ENCODE measurements at regions not wholly inside any gene's neighbourhood (a gene's known extent, or its start where the extent isn't known, plus 50 kb on each side); places are given as distances from the start of the nearest gene placed in this dataset.

DNA sequence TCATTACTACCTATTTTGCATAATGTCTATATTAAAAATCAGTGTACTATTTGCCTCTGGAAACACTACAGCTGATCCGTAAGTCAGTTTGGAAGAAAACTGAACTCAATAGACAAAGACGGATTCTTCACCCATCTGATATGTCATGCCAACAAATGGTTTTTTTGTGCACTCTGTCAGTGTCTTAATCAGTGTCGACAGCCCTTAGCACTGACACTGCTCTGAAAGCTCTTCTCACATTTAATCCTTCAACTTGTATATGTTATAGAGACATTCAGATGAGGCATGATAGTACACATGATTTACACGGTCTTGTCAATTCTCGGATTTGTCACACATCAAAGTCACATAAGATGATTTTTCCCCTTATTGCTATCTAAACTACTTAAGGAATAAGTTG is 347.5 kb upstream of the GALNT5 start:
- no peak overlapping the region for H3K9ac ChIP-seq (ENCODE audit: low read length)
- no peaks in the 10 kb centered on the region for H3K36me3 ChIP-seq (ENCODE audit: low read length)
- H3K27me3 ChIP-seq (ENCODE audit: low read length): no peaks in the 10 kb centered on the region
- H3K4me3 ChIP-seq (ENCODE audit: insufficient read depth, low read length, poor library complexity, severe bottlenecking): no peak overlapping the region
- H3K4me2 ChIP-seq (ENCODE audit: low read depth, low read length, poor library complexity, severe bottlenecking): no peak overlapping the region
- H3K79me2 ChIP-seq (ENCODE audit: insufficient read depth, low read length): no peaks in the 10 kb centered on the region
- no peak overlapping the region for H2AFZ ChIP-seq (ENCODE audit: low read depth, low read length, severe bottlenecking)
- H3K9me3 ChIP-seq (ENCODE audit: insufficient read depth, low read length): no peaks in the 10 kb centered on the region
- no peaks in the 10 kb centered on the region for H3K9me2 ChIP-seq (replicated peaks; ENCODE audit: insufficient read depth, low read length)
- TF ChIP-seq EZH2phosphoT487 (conservative IDR thresholded peaks at IDR 0.05; ENCODE audit: low read length): no peak
- no peak overlapping the region for H3K27ac ChIP-seq (ENCODE audit: low read depth, low read length)
- H4K20me1 ChIP-seq (ENCODE audit: low read depth, low read length): no peaks in the 10 kb centered on the region
- H3F3A ChIP-seq (ENCODE audit: insufficient read depth): no peaks in the 10 kb centered on the region

DNA sequence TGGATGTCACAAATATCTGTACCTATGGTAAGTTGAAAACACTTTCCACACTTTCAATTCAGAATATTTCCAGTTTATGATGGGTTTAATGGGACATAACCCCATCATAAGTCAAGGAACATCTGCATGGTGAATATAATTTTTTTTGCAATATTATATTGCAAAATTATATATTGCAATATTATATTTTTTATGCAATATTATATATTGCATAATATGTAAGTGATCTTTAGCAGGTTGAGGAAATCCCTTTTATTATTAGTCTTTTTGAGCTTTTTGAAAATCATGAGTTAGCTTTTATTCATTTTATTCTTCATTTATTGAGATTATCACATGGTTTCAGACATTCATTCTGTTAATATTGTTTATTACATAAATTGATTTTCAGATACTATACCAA is 342.2 kb upstream of the GALNT5 start:
- Histone ChIP-seq H3K9me2 (replicated peaks; ENCODE audit: insufficient read depth, low read length) (no peaks in the 10 kb centered on the region), H3K4me3 (ENCODE audit: insufficient read depth, low read length, poor library complexity, severe bottlenecking) (no peak overlapping the region), H3K79me2 (ENCODE audit: insufficient read depth, low read length) (no peaks in the 10 kb centered on the region), H3K9me3 (ENCODE audit: insufficient read depth, low read length) (no peaks in the 10 kb centered on the region), H3K4me2 (ENCODE audit: low read depth, low read length, poor library complexity, severe bottlenecking) (no peak overlapping the region), H3K9ac (ENCODE audit: low read length) (no peak overlapping the region), H3K36me3 (ENCODE audit: low read length) (no peaks in the 10 kb centered on the region), H3F3A (ENCODE audit: insufficient read depth) (no peaks in the 10 kb centered on the region), H3K27ac (ENCODE audit: low read depth, low read length) (no peak overlapping the region), H3K27me3 (ENCODE audit: low read length) (no peaks in the 10 kb centered on the region), H4K20me1 (ENCODE audit: low read depth, low read length) (no peaks in the 10 kb centered on the region), H2AFZ (ENCODE audit: low read depth, low read length, severe bottlenecking) (no peak overlapping the region)
- TF ChIP-seq CTCF (IDR thresholded peaks at IDR 0.05; ENCODE audit: insufficient read depth, low read length, poor library complexity, severe bottlenecking) (no peak), EZH2phosphoT487 (conservative IDR thresholded peaks at IDR 0.05; ENCODE audit: low read length) (no peak)

GRCh38 chr2:156918410-156918809 is 339.1 kb upstream of the GALNT5 start:
- H3K4me3 ChIP-seq (ENCODE audit: insufficient read depth, low read length, poor library complexity, severe bottlenecking): no peak overlapping the region
- H4K20me1 ChIP-seq (ENCODE audit: low read depth, low read length): no peaks in the 10 kb centered on the region
- no peak overlapping the region for H3K27ac ChIP-seq (ENCODE audit: low read depth, low read length)
- no peak overlapping the region for H3K9ac ChIP-seq (ENCODE audit: low read length)
- TF ChIP-seq EZH2phosphoT487 (conservative IDR thresholded peaks at IDR 0.05; ENCODE audit: low read length) (no peak), CTCF (IDR thresholded peaks at IDR 0.05; ENCODE audit: insufficient read depth, low read length, poor library complexity, severe bottlenecking) (no peak)
- no peaks in the 10 kb centered on the region for H3K79me2 ChIP-seq (ENCODE audit: insufficient read depth, low read length)
- no peak overlapping the region for H3K4me2 ChIP-seq (ENCODE audit: low read depth, low read length, poor library complexity, severe bottlenecking)
- no peaks in the 10 kb centered on the region for H3K36me3 ChIP-seq (ENCODE audit: low read length)
- H3K9me2 ChIP-seq (replicated peaks; ENCODE audit: insufficient read depth, low read length): no peaks in the 10 kb centered on the region
- no peaks in the 10 kb centered on the region for H3K27me3 ChIP-seq (ENCODE audit: low read length)
- H2AFZ ChIP-seq (ENCODE audit: low read depth, low read length, severe bottlenecking): no peak overlapping the region
- no peaks in the 10 kb centered on the region for H3F3A ChIP-seq (ENCODE audit: insufficient read depth)
- H3K9me3 ChIP-seq (ENCODE audit: insufficient read depth, low read length): no peaks in the 10 kb centered on the region

DNA sequence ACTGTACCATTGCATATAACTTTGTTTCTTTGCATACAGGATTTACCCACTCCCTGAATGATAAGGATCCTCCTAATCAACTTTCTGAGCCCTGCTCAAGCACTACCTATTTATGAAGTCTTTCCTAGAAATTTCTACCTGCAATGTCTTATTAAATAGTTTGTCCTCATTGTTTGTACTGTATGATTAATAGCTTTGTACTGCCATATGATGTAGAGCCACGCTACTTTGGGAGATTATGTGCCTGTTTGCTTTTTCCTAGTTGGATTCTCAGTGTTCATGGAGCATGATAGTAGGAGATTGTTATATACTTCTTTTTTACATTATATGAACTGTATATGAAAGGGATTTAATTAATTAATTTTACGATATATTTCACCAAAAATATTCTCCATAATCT is 327.1 kb upstream of the GALNT5 start:
- no peaks in the 10 kb centered on the region for H3K9me2 ChIP-seq (replicated peaks; ENCODE audit: insufficient read depth, low read length)
- H3K36me3 ChIP-seq (ENCODE audit: low read length): no peaks in the 10 kb centered on the region
- H3F3A ChIP-seq (ENCODE audit: insufficient read depth): no peaks in the 10 kb centered on the region
- TF ChIP-seq EZH2phosphoT487 (conservative IDR thresholded peaks at IDR 0.05; ENCODE audit: low read length) (no peak), CTCF (IDR thresholded peaks at IDR 0.05; ENCODE audit: insufficient read depth, low read length, poor library complexity, severe bottlenecking) (no peak)
- H3K9me3 ChIP-seq (ENCODE audit: insufficient read depth, low read length): no peaks in the 10 kb centered on the region
- no peak overlapping the region for H3K27ac ChIP-seq (ENCODE audit: low read depth, low read length)
- H3K79me2 ChIP-seq (ENCODE audit: insufficient read depth, low read length): no peaks in the 10 kb centered on the region
- H2AFZ ChIP-seq (ENCODE audit: low read depth, low read length, severe bottlenecking): no peak overlapping the region
- H3K9ac ChIP-seq (ENCODE audit: low read length): no peak overlapping the region
- no peak overlapping the region for H3K4me2 ChIP-seq (ENCODE audit: low read depth, low read length, poor library complexity, severe bottlenecking)
- H3K27me3 ChIP-seq (ENCODE audit: low read length): no peaks in the 10 kb centered on the region
- no peak overlapping the region for H3K4me3 ChIP-seq (ENCODE audit: insufficient read depth, low read length, poor library complexity, severe bottlenecking)
- no peaks in the 10 kb centered on the region for H4K20me1 ChIP-seq (ENCODE audit: low read depth, low read length)

All from SU-DHL-6 (cell line).